Panc1 (cell line): ENCODE measurements at regions not wholly inside any gene's neighbourhood (a gene's known extent, or its start where the extent isn't known, plus 50 kb on each side); places are given as distances from the start of the nearest gene placed in this dataset.

Experiments
- ATAC-seq: fragments of 200-7000 bp; cut with Tn5 transposase; 2 replicates; pipeline ENCODE4 v1.9.1; 2020; ENCODE audit warnings: mild to moderate bottlenecking, moderate library complexity
- BruUV-seq: library from RNA; stranded (reverse); fragments of 400-500 nt; replicated peaks from 2 replicates; lab custom pipeline; 2021; lab: Mats Ljungman, UMichigan
- CTCF ChIA-PET: fragments of 300-600 bp; sonication (Branson Sonifier 250); formaldehyde crosslinking; loops from one replicate; lab custom pipeline; 2022; ENCODE audit warnings: antibody characterized with exemption; lab: Charles Lee
- POLR2A ChIA-PET: fragments of 300-600 bp; sonication (Branson Sonifier 250); formaldehyde crosslinking; loops from one replicate; lab custom pipeline; 2022; ENCODE audit warnings: antibody characterized with exemption; lab: Charles Lee
- DNase-seq: peaks from one replicate; pipeline ENCODE4 v3.0.0-alpha.2; 2010; ENCODE audit warnings: low read depth, low spot score
- H3K27ac ChIP-seq: 2 replicates; pipeline ENCODE4 v1.5.1; 2011; ENCODE audit warnings: mild to moderate bottlenecking, low read length, inconsistent platforms
- H3K27me3 ChIP-seq: fragments of 200-500 bp; sonication (Bioruptor generic); 2 replicates; pipeline ENCODE4 v1.6.0; 2014; ENCODE audit warnings: low read length, inconsistent platforms; ENCODE audit not compliant: control insufficient read depth, insufficient read depth
- H3K36me3 ChIP-seq: fragments of 200-500 bp; sonication (Bioruptor generic); 2 replicates; pipeline ENCODE4 v1.5.1; 2014; ENCODE audit warnings: inconsistent platforms, mild to moderate bottlenecking, low read length, moderate library complexity; ENCODE audit not compliant: control insufficient read depth, insufficient read depth
- H3K4me1 ChIP-seq: 2 replicates; pipeline ENCODE4 v1.5.1; 2011; ENCODE audit warnings: inconsistent platforms, mild to moderate bottlenecking, low read length, moderate library complexity; ENCODE audit not compliant: control insufficient read depth, insufficient read depth
- H3K4me3 ChIP-seq, 2 experiments: 2 replicates each; pipeline ENCODE4 v1.5.1; 2011 to 2012; ENCODE audit warnings: low read depth in 2 of 2, low read length in 2 of 2, mild to moderate bottlenecking in 2 of 2, inconsistent platforms in 1 of 2, moderate library complexity in 1 of 2
- H3K9me3 ChIP-seq: fragments of 200-500 bp; sonication (Bioruptor generic); 2 replicates; pipeline ENCODE4 v1.5.1; 2014; ENCODE audit warnings: low read depth, mild to moderate bottlenecking, inconsistent platforms, low read length, moderate library complexity; ENCODE audit not compliant: control insufficient read depth, insufficient read depth
- CTCF ChIP-seq: fragments of 450-650 bp; IDR thresholded peaks from 2 replicates; pipeline ENCODE4 v1.5.1; 2017; ENCODE audit warnings: mild to moderate bottlenecking
- POLR2AphosphoS5 ChIP-seq: IDR thresholded peaks from 2 replicates; pipeline ENCODE4 v1.6.1; 2012; ENCODE audit warnings: mild to moderate bottlenecking, low read depth, low read length, moderate library complexity
- REST ChIP-seq, 2 experiments: IDR thresholded peaks; 2 replicates each; pipeline ENCODE4 v1.6.1; 2011 to 2012; ENCODE audit warnings: low read depth in 2 of 2, control low read depth in 1 of 2, low read length in 1 of 2, mild to moderate bottlenecking in 1 of 2, moderate library complexity in 1 of 2; ENCODE audit not compliant: insufficient read depth in 1 of 2
- SIN3A ChIP-seq: IDR thresholded peaks from 2 replicates; pipeline ENCODE4 v1.6.1; 2012; ENCODE audit warnings: low read depth, mild to moderate bottlenecking, low read length, moderate library complexity, borderline replicate concordance; ENCODE audit not compliant: insufficient read depth
- TCF7L2 ChIP-seq: IDR thresholded peaks from 2 replicates; pipeline ENCODE4 v1.6.1; 2011; ENCODE audit warnings: mild to moderate bottlenecking, low read depth, low read length, inconsistent platforms
- in situ Hi-C: cut with HindIII; loops from 2 replicates; pipeline ENCODE4 v1.10.0; 2016; ENCODE audit warnings: low sequenced_read_pairs, low pct_unique_long_range_greater_than_20kb
- intact Hi-C: fragments of 100-400 bp; cut with micrococcal nuclease; formaldehyde crosslinking; loops from one replicate; pipeline ENCODE4 v1.10.0; 2022; ENCODE audit not compliant: unreplicated experiment

- intact Hi-C loops, result no loop called here
- no TSS peak for BruUV-seq
- no peak for ATAC-seq
- Histone ChIP-seq H3K27me3 (no peaks in the 10 kb centered on the region; the same call in 1 of the 2 replicates), H3K27ac (no peak overlapping the region), H3K4me3 (no peak overlapping the region), H3K9me3 (no peaks in the 10 kb centered on the region), H3K4me1 (no peaks in the 10 kb centered on the region), H3K36me3 (no peaks in the 10 kb centered on the region)
- DNase-seq, result no peak
- ChIA-PET CTCF (no interaction called here), POLR2A (no interaction called here)
- no peak for TF ChIP-seq POLR2AphosphoS5
- TF ChIP-seq REST (IDR thresholded peaks at IDR 0.05; ENCODE audit: insufficient read depth in 1 of 2, low read depth in 2 of 2, low read length in 1 of 2), result no peak
- no peak for TF ChIP-seq SIN3A
- TF ChIP-seq CTCF, result no peak
- no peak for TF ChIP-seq TCF7L2
- in situ Hi-C loops, result no loop called here
Measured at GRCh38 chr1:178637841-178638240, 87.2 kb upstream of the RALGPS2 start.

GRCh38 chr1:178639326-178639725, 85.7 kb upstream of the RALGPS2 start:
- Histone ChIP-seq H3K27ac (no peak overlapping the region), H3K36me3 (no peaks in the 10 kb centered on the region), H3K4me3 (no peak overlapping the region), H3K4me1 (no peaks in the 10 kb centered on the region), H3K27me3 (no peaks in the 10 kb centered on the region; the same call in 1 of the 2 replicates), H3K9me3 (no peaks in the 10 kb centered on the region)
- in situ Hi-C loops, result no loop called here
- CTCF ChIA-PET, result no interaction called here
- intact Hi-C loops, result no loop called here
- DNase-seq (no peak), ATAC-seq (no peak)
- TF ChIP-seq CTCF, result no peak
- no peak for TF ChIP-seq TCF7L2
- TF ChIP-seq SIN3A, result no peak
- TF ChIP-seq POLR2AphosphoS5, result no peak
- TF ChIP-seq REST (IDR thresholded peaks at IDR 0.05; ENCODE audit: insufficient read depth in 1 of 2, low read depth in 2 of 2, low read length in 1 of 2), result no peak
- BruUV-seq, result no TSS peak
- POLR2A ChIA-PET, result no interaction called here
